MM.1S (cell line): ENCODE measurements at regions not wholly inside any gene's neighbourhood (a gene's known extent, or its start where the extent isn't known, plus 50 kb on each side); places are given as distances from the start of the nearest gene placed in this dataset.

Experiments used
- DNase-seq: peaks from one replicate; pipeline ENCODE4 v3.0.0-alpha.2; 2015
- H2AFZ ChIP-seq: fragments of 300-600 bp; sonication (generic); 2 replicates; pipeline ENCODE4 v1.6.0; 2016; ENCODE audit warnings: antibody characterized with exemption, low read length
- H3F3A ChIP-seq: fragments of 300-600 bp; sonication (generic); 2 replicates; pipeline ENCODE4 v1.6.1; 2016; ENCODE audit warnings: mild to moderate bottlenecking, antibody characterized with exemption, low read length, moderate library complexity, mixed read lengths; ENCODE audit not compliant: insufficient read depth
- H3K27ac ChIP-seq: fragments of 300-600 bp; sonication (generic); 2 replicates; pipeline ENCODE4 v1.5.1; 2016; ENCODE audit warnings: mild to moderate bottlenecking, low read length
- H3K27me3 ChIP-seq: fragments of 300-600 bp; sonication (generic); replicated peaks from 2 replicates; pipeline ENCODE4 v1.6.0; 2016; ENCODE audit warnings: low read length; ENCODE audit not compliant: insufficient read depth
- H3K36me3 ChIP-seq: fragments of 300-600 bp; sonication (generic); replicated peaks from 2 replicates; pipeline ENCODE4 v1.6.1; 2016; ENCODE audit warnings: mild to moderate bottlenecking, low read length, mixed read lengths; ENCODE audit not compliant: insufficient read depth
- H3K4me1 ChIP-seq: fragments of 300-600 bp; sonication (generic); 2 replicates; pipeline ENCODE4 v1.6.1; 2016; ENCODE audit warnings: low read length, mixed read lengths
- H3K4me2 ChIP-seq: fragments of 300-600 bp; sonication (generic); 2 replicates; pipeline ENCODE4 v1.6.0; 2016; ENCODE audit warnings: low read depth, low read length
- H3K4me3 ChIP-seq: fragments of 300-600 bp; sonication (generic); 2 replicates; pipeline ENCODE4 v1.5.1; 2016; ENCODE audit warnings: low read length, mixed read lengths
- H3K79me2 ChIP-seq: fragments of 300-600 bp; sonication (generic); 2 replicates; pipeline ENCODE4 v1.6.1; 2016; ENCODE audit warnings: mixed run types, low read length, mixed read lengths
- H3K9ac ChIP-seq: fragments of 300-600 bp; sonication (generic); 2 replicates; pipeline ENCODE4 v1.6.1; 2016; ENCODE audit warnings: low read length, mixed read lengths
- H3K9me2 ChIP-seq: fragments of 300-600 bp; sonication (generic); replicated peaks from 2 replicates; pipeline ENCODE4 v1.6.1; 2016; ENCODE audit warnings: mild to moderate bottlenecking, low read length, mixed read lengths; ENCODE audit not compliant: insufficient read depth
- H3K9me3 ChIP-seq: fragments of 300-600 bp; sonication (generic); replicated peaks from 2 replicates; pipeline ENCODE4 v1.6.1; 2016; ENCODE audit warnings: mild to moderate bottlenecking, low read length, mixed read lengths; ENCODE audit not compliant: insufficient read depth
- H4K20me1 ChIP-seq: fragments of 300-600 bp; sonication (generic); 2 replicates; pipeline ENCODE4 v1.6.1; 2016; ENCODE audit warnings: mild to moderate bottlenecking, low read length, moderate library complexity, mixed read lengths; ENCODE audit not compliant: insufficient read depth
- EZH2 ChIP-seq: fragments of 300-600 bp; sonication (generic); optimal IDR thresholded peaks from 2 replicates; pipeline ENCODE3; 2017; ENCODE audit warnings: low read depth, mild to moderate bottlenecking, antibody characterized with exemption, low read length, mixed read lengths
- EZH2phosphoT487 ChIP-seq: fragments of 300-600 bp; sonication (generic); IDR thresholded peaks from 2 replicates; pipeline ENCODE4 v1.6.1; 2018; ENCODE audit warnings: antibody characterized with exemption, low read length
- TF ChIP-seq, protein P1 (sequence below): fragments of 300-600 bp; sonication (generic); IDR thresholded peaks from 2 replicates; pipeline ENCODE4 v1.5.1; 2016; ENCODE audit warnings: antibody characterized with exemption, low read length, mixed read lengths

DNA sequence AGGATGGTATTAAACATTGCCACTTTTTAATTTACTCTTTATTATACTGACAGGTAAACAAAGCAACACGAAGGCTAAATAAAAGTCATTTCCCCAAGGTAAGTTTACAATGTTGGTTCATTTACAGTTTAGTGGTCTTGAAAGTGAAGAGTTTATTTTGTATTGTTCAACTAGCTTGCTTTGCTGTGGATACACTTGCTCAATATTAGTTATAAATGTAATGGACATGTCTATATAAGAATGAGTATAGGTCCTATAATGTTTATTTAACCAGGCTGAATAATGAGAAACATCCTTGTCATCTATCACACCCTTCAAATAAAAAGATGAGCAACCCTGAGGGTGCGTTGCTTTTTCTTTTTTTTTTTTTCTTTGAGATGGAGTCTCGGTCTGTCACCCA is 1129.4 kb downstream of the TSN start:
- no peak overlapping the region for H3K4me2 ChIP-seq
- TF ChIP-seq EZH2 = no peak
- TF ChIP-seq, protein P1, sequence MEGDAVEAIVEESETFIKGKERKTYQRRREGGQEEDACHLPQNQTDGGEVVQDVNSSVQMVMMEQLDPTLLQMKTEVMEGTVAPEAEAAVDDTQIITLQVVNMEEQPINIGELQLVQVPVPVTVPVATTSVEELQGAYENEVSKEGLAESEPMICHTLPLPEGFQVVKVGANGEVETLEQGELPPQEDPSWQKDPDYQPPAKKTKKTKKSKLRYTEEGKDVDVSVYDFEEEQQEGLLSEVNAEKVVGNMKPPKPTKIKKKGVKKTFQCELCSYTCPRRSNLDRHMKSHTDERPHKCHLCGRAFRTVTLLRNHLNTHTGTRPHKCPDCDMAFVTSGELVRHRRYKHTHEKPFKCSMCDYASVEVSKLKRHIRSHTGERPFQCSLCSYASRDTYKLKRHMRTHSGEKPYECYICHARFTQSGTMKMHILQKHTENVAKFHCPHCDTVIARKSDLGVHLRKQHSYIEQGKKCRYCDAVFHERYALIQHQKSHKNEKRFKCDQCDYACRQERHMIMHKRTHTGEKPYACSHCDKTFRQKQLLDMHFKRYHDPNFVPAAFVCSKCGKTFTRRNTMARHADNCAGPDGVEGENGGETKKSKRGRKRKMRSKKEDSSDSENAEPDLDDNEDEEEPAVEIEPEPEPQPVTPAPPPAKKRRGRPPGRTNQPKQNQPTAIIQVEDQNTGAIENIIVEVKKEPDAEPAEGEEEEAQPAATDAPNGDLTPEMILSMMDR = no peak
- no peak for TF ChIP-seq EZH2phosphoT487
- H3K27ac ChIP-seq = no peak overlapping the region
- no peaks in the 10 kb centered on the region for H3K79me2 ChIP-seq
- H3K4me1 ChIP-seq = no peaks in the 10 kb centered on the region
- no peaks in the 10 kb centered on the region for H3K36me3 ChIP-seq
- no peak overlapping the region for H3K4me3 ChIP-seq
- no peaks in the 10 kb centered on the region for H3K27me3 ChIP-seq
- no peak for DNase-seq
- no peaks in the 10 kb centered on the region for H3K9me2 ChIP-seq
- H2AFZ ChIP-seq = no peak overlapping the region
- H3K9ac ChIP-seq = no peak overlapping the region
- H4K20me1 ChIP-seq = no peaks in the 10 kb centered on the region
- H3F3A ChIP-seq = no peaks in the 10 kb centered on the region
- H3K9me3 ChIP-seq = no peaks in the 10 kb centered on the region

DNA sequence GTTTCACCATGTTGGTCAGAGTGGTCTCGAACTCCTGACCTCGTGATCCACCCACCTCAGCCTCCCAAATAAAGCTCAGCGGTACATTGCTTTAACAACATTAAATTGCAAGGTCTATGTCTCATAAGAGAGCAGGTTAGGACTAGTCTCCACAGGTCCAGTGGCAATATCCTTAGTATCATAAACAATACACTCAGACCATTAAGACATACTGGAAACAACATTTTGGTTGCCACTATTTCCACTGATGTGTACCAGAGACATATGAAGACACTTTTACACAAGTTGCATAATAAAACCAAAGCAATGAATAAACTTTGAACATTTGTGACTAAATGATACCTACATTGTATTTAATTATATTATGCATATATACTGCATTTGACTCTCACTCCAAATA is 1130.0 kb downstream of the TSN start:
- no peaks in the 10 kb centered on the region for H3F3A ChIP-seq
- DNase-seq = no peak
- no peaks in the 10 kb centered on the region for H4K20me1 ChIP-seq
- H3K27me3 ChIP-seq = no peaks in the 10 kb centered on the region
- no peak overlapping the region for H3K9ac ChIP-seq
- H3K9me3 ChIP-seq = no peaks in the 10 kb centered on the region
- H3K4me3 ChIP-seq = no peak overlapping the region
- no peak for TF ChIP-seq EZH2
- no peak for TF ChIP-seq EZH2phosphoT487
- TF ChIP-seq, protein P1 = no peak
- no peaks in the 10 kb centered on the region for H3K79me2 ChIP-seq
- no peaks in the 10 kb centered on the region for H3K36me3 ChIP-seq
- no peaks in the 10 kb centered on the region for H3K4me1 ChIP-seq
- no peaks in the 10 kb centered on the region for H3K9me2 ChIP-seq
- no peak overlapping the region for H2AFZ ChIP-seq
- H3K27ac ChIP-seq = no peak overlapping the region
- H3K4me2 ChIP-seq = no peak overlapping the region

DNA sequence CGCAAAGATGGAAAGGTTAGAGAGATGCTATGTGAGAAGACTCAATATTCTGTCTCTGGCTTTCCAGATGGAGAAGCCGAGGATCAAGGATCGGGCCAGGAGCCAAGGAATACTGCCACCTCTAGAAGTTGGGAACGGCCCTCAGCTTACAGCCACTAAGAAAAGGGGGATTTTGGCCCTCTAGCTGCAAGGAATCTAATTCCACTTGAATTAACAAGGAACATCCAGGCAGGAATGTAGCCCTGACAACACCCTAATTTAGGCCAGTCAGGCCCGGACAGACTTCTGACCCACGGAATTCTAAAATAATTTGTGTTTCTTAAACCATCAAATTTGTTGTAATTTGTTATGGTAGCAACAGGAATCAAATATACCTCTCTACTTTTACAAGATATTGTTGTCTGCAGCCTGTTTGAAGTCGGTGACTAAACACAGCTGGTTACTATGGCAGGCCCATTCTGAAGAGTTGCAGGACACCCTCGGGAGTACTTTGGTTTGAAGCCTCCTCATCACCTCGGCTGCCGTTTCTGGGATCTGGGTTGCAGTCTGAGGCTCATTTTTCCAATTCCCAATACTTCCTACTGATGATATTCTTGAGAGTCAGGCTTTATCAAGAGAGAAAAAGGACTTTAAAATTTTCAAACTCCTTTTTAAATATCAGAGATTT is 1131.2 kb downstream of the TSN start:
- Histone ChIP-seq H3K36me3 (no peaks in the 10 kb centered on the region), H3K4me3 (no peak overlapping the region), H3F3A (no peaks in the 10 kb centered on the region), H3K9ac (no peak overlapping the region), H3K27me3 (no peaks in the 10 kb centered on the region), H3K27ac (no peak overlapping the region), H4K20me1 (no peaks in the 10 kb centered on the region), H3K79me2 (no peaks in the 10 kb centered on the region), H3K4me2 (no peak overlapping the region), H3K9me2 (no peaks in the 10 kb centered on the region), H2AFZ (no peak overlapping the region), H3K4me1 (no peaks in the 10 kb centered on the region), H3K9me3 (no peaks in the 10 kb centered on the region)
- no peak for DNase-seq
- TF ChIP-seq, protein P1 = no peak
- TF ChIP-seq EZH2phosphoT487 (no peak), EZH2 (no peak)
